ENCODE measurements at regions not wholly inside any gene's neighbourhood (a gene's known extent, or its start where the extent isn't known, plus 50 kb on each side); places are given as distances from the start of the nearest gene placed in this dataset.

DNA sequence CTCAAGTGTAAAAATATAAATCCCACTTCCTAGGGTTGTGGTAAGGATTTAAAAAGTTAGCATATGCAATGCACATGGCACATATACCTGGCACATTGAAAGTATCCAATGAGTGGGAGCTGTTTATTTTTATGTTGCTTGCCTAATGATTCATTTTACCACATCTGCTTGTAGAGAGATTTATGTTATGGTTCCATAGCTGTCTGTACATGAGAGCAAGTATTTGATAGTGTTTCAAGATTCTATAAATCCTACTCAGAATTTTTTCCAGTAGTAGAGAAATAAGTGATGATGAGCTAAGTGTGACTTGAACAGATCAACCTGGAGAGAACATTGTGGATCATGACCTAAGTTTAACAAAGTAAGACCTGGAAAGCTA is 125.3 kb upstream of the SPTLC3 start:
- no peak overlapping the region for H3K4me2 ChIP-seq (ENCODE audit: low read length)
- H3K9ac ChIP-seq (ENCODE audit: low read length) = no peak overlapping the region
- H4K20me1 ChIP-seq (ENCODE audit: insufficient read depth, low read length) = no peaks in the 10 kb centered on the region
- H3K27me3 ChIP-seq (ENCODE audit: insufficient read depth, low read length) = no peaks in the 10 kb centered on the region
- no peaks in the 10 kb centered on the region for H3K4me1 ChIP-seq (ENCODE audit: insufficient read depth, low read length, severe bottlenecking)
- H3K9me2 ChIP-seq (ENCODE audit: low read depth, low read length) = no peaks in the 10 kb centered on the region
- no peak for TF ChIP-seq EZH2 (IDR thresholded peaks at IDR 0.05; ENCODE audit: borderline replicate concordance, low read length)
- TF ChIP-seq CTCF (IDR thresholded peaks at IDR 0.05; ENCODE audit: low read length) = no peak
- H3K4me3 ChIP-seq (ENCODE audit: low read depth, low read length, poor library complexity, severe bottlenecking) = no peak overlapping the region
- no peaks in the 10 kb centered on the region for H3K79me2 ChIP-seq (ENCODE audit: insufficient read depth, low read length)
- no peaks in the 10 kb centered on the region for H3F3A ChIP-seq (ENCODE audit: insufficient read depth, low read length)
- H2AFZ ChIP-seq (ENCODE audit: low read length) = no peak overlapping the region
- no peak overlapping the region for H3K27ac ChIP-seq (ENCODE audit: low read depth, low read length, poor library complexity, severe bottlenecking)
- H3K9me3 ChIP-seq (ENCODE audit: low read length) = no peaks in the 10 kb centered on the region
- no peaks in the 10 kb centered on the region for H3K36me3 ChIP-seq (ENCODE audit: insufficient read depth, low read length)

DNA sequence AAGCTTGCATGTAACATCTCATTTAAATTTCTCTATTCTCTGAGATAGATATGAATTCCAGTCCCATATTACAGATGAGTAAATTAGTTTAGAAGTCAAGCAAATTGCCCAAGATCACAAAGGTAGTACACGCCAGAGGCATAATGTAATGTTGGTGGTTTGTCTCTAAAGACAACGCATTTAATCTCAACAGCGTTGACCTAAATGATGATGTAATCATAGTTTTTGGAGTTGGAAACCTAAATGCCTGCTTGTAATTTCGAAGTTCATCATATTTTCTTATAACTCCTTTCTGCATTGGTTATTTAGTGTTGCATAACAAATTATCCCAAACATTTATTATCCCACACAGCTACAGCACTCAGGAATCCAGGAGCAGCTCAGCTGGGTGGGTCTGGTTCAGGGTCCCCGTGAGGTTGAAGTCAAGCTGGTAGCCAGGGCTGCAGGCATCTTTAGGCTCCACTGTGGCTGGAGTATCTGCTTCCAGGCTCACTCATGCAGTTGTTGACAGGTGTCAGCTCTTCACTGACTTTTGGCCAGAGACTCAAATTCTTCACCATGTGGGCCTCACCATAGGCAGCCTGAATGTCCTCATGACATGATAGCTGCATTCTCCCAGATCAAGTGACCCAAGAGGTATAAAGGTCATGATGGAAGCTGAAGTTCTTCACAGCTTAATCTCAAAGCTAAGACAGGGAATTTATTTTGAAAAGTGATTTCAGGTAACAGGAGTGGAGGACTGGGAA is 122.0 kb upstream of the SPTLC3 start:
- H3K27me3 ChIP-seq (ENCODE audit: insufficient read depth, low read length) = no peaks in the 10 kb centered on the region
- no peak overlapping the region for H3K9ac ChIP-seq (ENCODE audit: low read length)
- no peaks in the 10 kb centered on the region for H4K20me1 ChIP-seq (ENCODE audit: insufficient read depth, low read length)
- H3K79me2 ChIP-seq (ENCODE audit: insufficient read depth, low read length) = no peaks in the 10 kb centered on the region
- H3K36me3 ChIP-seq (ENCODE audit: insufficient read depth, low read length) = no peaks in the 10 kb centered on the region
- no peaks in the 10 kb centered on the region for H3K9me2 ChIP-seq (ENCODE audit: low read depth, low read length)
- no peaks in the 10 kb centered on the region for H3K4me1 ChIP-seq (ENCODE audit: insufficient read depth, low read length, severe bottlenecking)
- no peaks in the 10 kb centered on the region for H3K9me3 ChIP-seq (ENCODE audit: low read length)
- no peaks in the 10 kb centered on the region for H3F3A ChIP-seq (ENCODE audit: insufficient read depth, low read length)
- H3K4me2 ChIP-seq (ENCODE audit: low read length) = no peak overlapping the region
- no peak for TF ChIP-seq EZH2 (IDR thresholded peaks at IDR 0.05; ENCODE audit: borderline replicate concordance, low read length)
- no peak for TF ChIP-seq CTCF (IDR thresholded peaks at IDR 0.05; ENCODE audit: low read length)
- H2AFZ ChIP-seq (ENCODE audit: low read length) = no peak overlapping the region
- H3K4me3 ChIP-seq (ENCODE audit: low read depth, low read length, poor library complexity, severe bottlenecking) = no peak overlapping the region
- no peak overlapping the region for H3K27ac ChIP-seq (ENCODE audit: low read depth, low read length, poor library complexity, severe bottlenecking)

GRCh38 chr20:12891643-12892042 is 117.1 kb upstream of the SPTLC3 start:
- no peaks in the 10 kb centered on the region for H4K20me1 ChIP-seq (ENCODE audit: insufficient read depth, low read length)
- H3K4me2 ChIP-seq (ENCODE audit: low read length) = no peak overlapping the region
- no peaks in the 10 kb centered on the region for H3K79me2 ChIP-seq (ENCODE audit: insufficient read depth, low read length)

More at GRCh38 chr20:12891643-12892042, 117.1 kb upstream of the SPTLC3 start:
- Histone ChIP-seq H3K4me1 (ENCODE audit: insufficient read depth, low read length, severe bottlenecking) (no peaks in the 10 kb centered on the region), H3F3A (ENCODE audit: insufficient read depth, low read length) (no peaks in the 10 kb centered on the region), H3K9ac (ENCODE audit: low read length) (no peak overlapping the region), H2AFZ (ENCODE audit: low read length) (no peak overlapping the region), H3K36me3 (ENCODE audit: insufficient read depth, low read length) (no peaks in the 10 kb centered on the region), H3K9me3 (ENCODE audit: low read length) (no peaks in the 10 kb centered on the region), H3K9me2 (ENCODE audit: low read depth, low read length) (no peaks in the 10 kb centered on the region), H3K27me3 (ENCODE audit: insufficient read depth, low read length) (no peaks in the 10 kb centered on the region), H3K27ac (ENCODE audit: low read depth, low read length, poor library complexity, severe bottlenecking) (no peak overlapping the region), H3K4me3 (ENCODE audit: low read depth, low read length, poor library complexity, severe bottlenecking) (no peak overlapping the region)
- TF ChIP-seq CTCF (IDR thresholded peaks at IDR 0.05; ENCODE audit: low read length) (no peak), EZH2 (IDR thresholded peaks at IDR 0.05; ENCODE audit: borderline replicate concordance, low read length) (no peak)
